Esophagus muscularis mucosa (tissue), 4 donors: ENCODE measurements at regions not wholly inside any gene's neighbourhood (a gene's known extent, or its start where the extent isn't known, plus 50 kb on each side); places are given as distances from the start of the nearest gene placed in this dataset.
"Not testable (repeated sequence)": the region's sequence is repeated elsewhere in the genome, so short reads cannot be mapped to it uniquely, and the experiment has no call there.

Source experiments
- CTCF ChIP-seq, 3 experiments: fragments of 200-600 bp in 2 of 3; fragments of 450-650 bp in 1 of 3; sonication (generic) in 2 of 3; IDR thresholded peaks; one replicate each; pipeline ENCODE4 v1.5.1; 2017 to 2019; ENCODE audit warnings: antibody characterized with exemption in 3 of 3, mild to moderate bottlenecking in 2 of 3, moderate library complexity in 1 of 3
- EP300 ChIP-seq: sonication (generic); formaldehyde crosslinking; IDR thresholded peaks from one replicate; pipeline ENCODE4 v1.6.1; 2017; ENCODE audit warnings: antibody characterized with exemption
- POLR2A ChIP-seq: fragments of 450-650 bp; IDR thresholded peaks from one replicate; pipeline ENCODE4 v1.6.1; 2017; ENCODE audit warnings: antibody characterized with exemption, moderate library complexity, mild to moderate bottlenecking, low read depth
- POLR2AphosphoS5 ChIP-seq, 2 donors: sonication (generic); formaldehyde crosslinking; IDR thresholded peaks; one replicate each; pipeline ENCODE4 v1.6.1; 2017; ENCODE audit warnings: antibody characterized with exemption in 2 of 2

GRCh38 chr2:111473522-111473921 lies 352.8 kb downstream of the BCL2L11 start:
- TF ChIP-seq CTCF (IDR thresholded peaks at IDR 0.05): peak in 1 of 3 experiments; percentile 8
- not testable (repeated sequence) for TF ChIP-seq EP300; POLR2AphosphoS5 (IDR thresholded peaks at IDR 0.05); POLR2A
